Left ventricle myocardium inferior (tissue), 1 donor: ENCODE measurements at regions not wholly inside any gene's neighbourhood (a gene's known extent, or its start where the extent isn't known, plus 50 kb on each side); places are given as distances from the start of the nearest gene placed in this dataset.

Experiments
- DNase-seq: peaks from one replicate; pipeline ENCODE4 v3.0.0-alpha.2; 2020
- H3K27ac ChIP-seq: fragments of 200-600 bp; replicated peaks from 2 replicates; pipeline ENCODE4 v1.8.0; 2021
- H3K27me3 ChIP-seq: fragments of 200-600 bp; 2 replicates; pipeline ENCODE4 v1.8.0; 2021; ENCODE audit warnings: low read depth
- H3K36me3 ChIP-seq: fragments of 200-600 bp; 2 replicates; pipeline ENCODE4 v1.8.0; 2021
- H3K4me1 ChIP-seq: fragments of 200-600 bp; 2 replicates; pipeline ENCODE4 v1.8.0; 2021
- H3K4me3 ChIP-seq: fragments of 200-600 bp; 2 replicates; pipeline ENCODE4 v1.8.0; 2021; ENCODE audit warnings: mild to moderate bottlenecking, moderate library complexity
- H3K9me3 ChIP-seq: fragments of 200-600 bp; replicated peaks from 2 replicates; pipeline ENCODE4 v1.8.0; 2021
- intact Hi-C: fragments of 100-400 bp; cut with micrococcal nuclease; formaldehyde crosslinking; loops from one replicate; pipeline ENCODE4 v1.11.0; 2022
- TF ChIP-seq, protein P1 (sequence below): fragments of 200-600 bp; IDR thresholded peaks from 2 replicates; pipeline ENCODE4 v1.8.0; 2021; ENCODE audit warnings: antibody characterized with exemption, mild to moderate bottlenecking, borderline replicate concordance
- donor health status: DM: no; HTN: yes; CAD: no; lungs with severe emphysema.

DNA sequence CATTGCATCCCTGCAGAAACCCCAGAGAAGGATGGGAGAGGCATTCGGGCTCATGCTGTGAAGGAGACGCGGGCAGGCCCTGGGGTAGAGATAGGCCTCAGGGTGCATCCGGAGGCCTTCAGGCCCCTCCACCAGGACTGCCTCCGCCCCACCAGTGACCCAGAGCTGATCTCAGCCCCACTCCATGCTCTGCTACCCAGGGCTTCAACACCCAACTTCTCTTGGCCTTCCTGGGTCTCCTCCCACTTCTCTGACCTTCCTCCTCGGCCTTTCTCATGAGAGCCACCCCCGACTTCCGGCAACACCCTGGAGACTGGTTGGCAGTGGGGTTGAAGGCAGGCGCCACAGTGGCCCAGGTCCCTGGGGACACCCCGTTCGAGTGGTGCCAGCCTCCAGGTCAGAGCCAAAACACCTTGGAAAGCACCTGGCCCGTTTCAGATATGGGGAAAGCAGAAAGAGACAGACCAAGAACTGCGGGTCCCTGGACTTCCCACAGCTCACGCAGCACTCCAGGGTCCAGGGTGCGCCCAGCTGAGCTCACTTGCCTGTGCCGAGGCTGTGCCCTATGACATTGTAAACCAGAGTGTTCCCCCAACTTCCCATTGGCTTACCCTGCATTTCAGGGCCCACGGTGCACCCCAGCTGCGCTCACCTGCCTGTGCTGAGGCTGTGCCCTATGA lies 65.1 kb upstream of the OLFM1 start:
- TF ChIP-seq, protein P1, sequence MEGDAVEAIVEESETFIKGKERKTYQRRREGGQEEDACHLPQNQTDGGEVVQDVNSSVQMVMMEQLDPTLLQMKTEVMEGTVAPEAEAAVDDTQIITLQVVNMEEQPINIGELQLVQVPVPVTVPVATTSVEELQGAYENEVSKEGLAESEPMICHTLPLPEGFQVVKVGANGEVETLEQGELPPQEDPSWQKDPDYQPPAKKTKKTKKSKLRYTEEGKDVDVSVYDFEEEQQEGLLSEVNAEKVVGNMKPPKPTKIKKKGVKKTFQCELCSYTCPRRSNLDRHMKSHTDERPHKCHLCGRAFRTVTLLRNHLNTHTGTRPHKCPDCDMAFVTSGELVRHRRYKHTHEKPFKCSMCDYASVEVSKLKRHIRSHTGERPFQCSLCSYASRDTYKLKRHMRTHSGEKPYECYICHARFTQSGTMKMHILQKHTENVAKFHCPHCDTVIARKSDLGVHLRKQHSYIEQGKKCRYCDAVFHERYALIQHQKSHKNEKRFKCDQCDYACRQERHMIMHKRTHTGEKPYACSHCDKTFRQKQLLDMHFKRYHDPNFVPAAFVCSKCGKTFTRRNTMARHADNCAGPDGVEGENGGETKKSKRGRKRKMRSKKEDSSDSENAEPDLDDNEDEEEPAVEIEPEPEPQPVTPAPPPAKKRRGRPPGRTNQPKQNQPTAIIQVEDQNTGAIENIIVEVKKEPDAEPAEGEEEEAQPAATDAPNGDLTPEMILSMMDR = no peak
- H3K9me3 ChIP-seq = peaks cover 4% of the 10 kb centered on the region
- DNase-seq = no peak
- intact Hi-C loops = no loop called here
- no peaks in the 10 kb centered on the region for H3K4me1 ChIP-seq
- H3K27me3 ChIP-seq = peaks cover 69% of the 10 kb centered on the region
- H3K4me3 ChIP-seq = no peak overlapping the region
- no peak overlapping the region for H3K27ac ChIP-seq
- H3K36me3 ChIP-seq = no peaks in the 10 kb centered on the region

DNA sequence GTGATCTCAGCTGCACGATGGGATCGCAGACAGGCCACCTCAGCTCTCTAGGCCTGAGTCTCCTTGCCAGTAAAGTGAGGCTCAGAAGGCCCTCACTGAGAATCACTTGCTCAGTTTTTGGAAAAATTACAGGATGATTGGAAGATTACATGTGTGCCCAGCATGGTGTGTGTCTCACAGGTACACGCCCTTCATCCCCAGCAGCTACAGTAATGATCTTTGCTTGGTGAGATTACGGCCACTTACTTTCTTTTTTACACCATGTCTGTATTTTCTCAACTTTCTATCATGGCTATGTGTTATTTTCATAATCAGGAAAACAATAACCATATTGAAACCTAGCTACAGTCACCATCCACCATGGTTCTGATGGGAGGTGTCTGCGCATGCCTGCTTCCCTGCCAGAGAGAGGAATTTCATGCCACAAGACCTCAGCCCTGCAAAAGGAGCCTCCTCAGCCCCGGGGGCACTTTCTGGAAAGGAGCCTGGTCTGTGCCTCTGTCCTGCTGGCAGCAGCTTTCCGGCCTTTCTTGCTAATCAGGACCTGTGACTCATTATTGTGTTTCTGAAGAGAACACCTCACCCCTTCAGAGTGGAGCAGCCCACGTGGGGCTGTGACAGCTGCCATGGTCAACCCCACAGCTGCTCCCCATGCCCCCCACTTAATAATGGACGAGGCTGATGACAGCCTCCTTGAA lies 64.2 kb upstream of the OLFM1 start:
- Histone ChIP-seq H3K36me3 (no peaks in the 10 kb centered on the region), H3K27ac (no peak overlapping the region), H3K4me3 (no peak overlapping the region), H3K4me1 (no peaks in the 10 kb centered on the region), H3K9me3 (peaks cover 4% of the 10 kb centered on the region), H3K27me3 (peaks cover 64% of the 10 kb centered on the region)
- intact Hi-C loops = no loop called here
- TF ChIP-seq, protein P1 = no peak
- DNase-seq = no peak

DNA sequence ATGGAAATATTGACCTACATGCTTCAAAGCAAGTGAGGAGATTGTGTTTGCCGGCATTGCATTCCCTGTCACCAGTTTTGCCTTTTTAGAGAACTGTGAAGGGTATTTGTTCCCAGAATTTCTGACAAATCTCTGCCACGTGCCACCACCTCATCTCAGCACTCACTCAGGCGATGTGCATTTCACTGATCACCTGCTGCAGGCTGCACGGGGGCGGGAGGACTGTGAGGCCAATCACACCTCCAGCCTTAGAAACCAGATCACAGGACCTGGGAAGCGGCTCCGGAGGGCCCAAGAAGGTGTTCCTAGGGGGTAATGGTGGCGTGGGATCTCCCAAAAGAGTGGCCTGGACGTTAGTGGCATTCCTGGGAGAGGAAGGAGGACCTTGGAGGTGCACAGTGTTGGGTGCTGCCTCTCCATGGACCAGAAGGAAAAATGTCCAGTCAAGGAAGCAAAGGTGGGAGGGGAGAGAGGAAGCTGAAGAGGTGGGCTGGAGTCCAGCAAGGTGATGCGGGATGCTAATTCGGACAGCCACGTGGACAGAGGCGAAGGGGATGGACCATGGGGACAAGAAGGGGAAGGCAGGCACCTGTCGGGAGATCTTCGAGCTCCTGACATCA lies 63.6 kb upstream of the OLFM1 start:
- peaks cover 63% of the 10 kb centered on the region for H3K27me3 ChIP-seq
- TF ChIP-seq, protein P1 = no peak
- no peak for DNase-seq

DNA sequence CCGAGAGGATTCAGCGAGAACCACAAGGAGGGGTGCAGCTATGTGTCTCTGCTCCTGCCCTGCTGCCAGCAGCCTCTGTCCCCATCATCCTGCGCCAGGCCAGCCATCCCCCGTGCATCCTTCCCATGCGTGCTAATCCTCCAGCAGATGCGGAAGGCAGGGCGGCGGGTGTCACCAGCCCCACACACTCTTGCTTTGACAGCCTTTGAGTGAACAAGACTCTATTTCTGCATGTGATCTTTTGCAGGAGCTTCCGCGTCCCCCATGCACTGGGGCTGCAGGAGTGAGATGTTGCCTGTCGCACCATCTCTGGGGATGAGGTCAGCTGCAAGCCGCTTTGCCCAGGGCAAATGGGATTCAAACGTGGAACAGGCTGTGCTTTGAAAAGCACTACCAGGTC lies 58.0 kb upstream of the OLFM1 start:
- intact Hi-C loops = no loop called here

More for the DNA sequence above, 63.6 kb upstream of the OLFM1 start:
- no peak overlapping the region for H3K4me3 ChIP-seq
- intact Hi-C loops = no loop called here
- no peaks in the 10 kb centered on the region for H3K4me1 ChIP-seq
- H3K36me3 ChIP-seq = no peaks in the 10 kb centered on the region
- H3K27ac ChIP-seq = no peak overlapping the region
- H3K9me3 ChIP-seq = peaks cover 4% of the 10 kb centered on the region

DNA sequence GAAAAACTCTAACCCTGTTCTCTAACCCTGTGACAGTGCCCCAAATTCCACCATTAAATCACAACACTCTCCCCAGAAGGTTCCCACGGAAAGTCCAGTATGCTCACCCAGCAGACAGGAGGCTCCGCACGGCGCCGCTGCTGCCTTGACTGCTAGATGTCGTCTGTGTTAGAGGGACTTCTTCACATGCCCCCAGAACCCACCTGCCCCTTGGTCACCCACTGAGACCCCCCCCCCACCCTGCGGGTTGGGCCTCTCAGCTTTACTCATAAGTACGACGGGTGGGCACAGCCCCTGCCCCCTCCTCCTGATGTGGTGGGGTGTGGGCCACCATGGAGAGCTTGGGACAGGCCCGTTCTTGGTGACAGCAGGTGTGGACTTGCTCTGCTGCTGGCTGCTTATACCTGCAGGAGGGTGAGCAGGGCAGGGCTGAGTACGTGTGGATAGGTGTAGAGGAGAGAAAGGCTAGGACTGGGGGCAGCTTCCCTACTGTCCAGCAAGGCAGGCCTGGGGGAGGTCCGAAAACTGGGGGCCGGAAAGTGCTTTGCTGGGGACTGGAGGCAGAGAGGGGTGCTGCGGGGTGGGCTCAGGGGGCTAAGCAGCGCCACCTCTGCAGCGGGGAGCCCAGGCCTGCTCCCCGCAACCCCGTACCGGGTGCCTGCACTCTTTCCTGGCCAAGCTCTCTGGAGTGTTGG lies 57.5 kb upstream of the OLFM1 start:
- no peak for DNase-seq
- intact Hi-C loops = no loop called here
- Histone ChIP-seq H3K36me3 (no peaks in the 10 kb centered on the region), H3K4me1 (no peaks in the 10 kb centered on the region), H3K27ac (no peak overlapping the region), H3K4me3 (no peak overlapping the region), H3K9me3 (peaks cover 4% of the 10 kb centered on the region), H3K27me3 (peaks cover 54% of the 10 kb centered on the region)
- TF ChIP-seq, protein P1 = no peak

More for the DNA sequence above, 58.0 kb upstream of the OLFM1 start:
- Histone ChIP-seq H3K36me3 (no peaks in the 10 kb centered on the region), H3K4me3 (no peak overlapping the region), H3K9me3 (peaks cover 4% of the 10 kb centered on the region), H3K27ac (no peak overlapping the region), H3K27me3 (peaks cover 54% of the 10 kb centered on the region), H3K4me1 (no peaks in the 10 kb centered on the region)
- TF ChIP-seq, protein P1 = no peak
- DNase-seq = no peak
